ENCODE measurements at regions not wholly inside any gene's neighbourhood (a gene's known extent, or its start where the extent isn't known, plus 50 kb on each side); places are given as distances from the start of the nearest gene placed in this dataset.

DNA sequence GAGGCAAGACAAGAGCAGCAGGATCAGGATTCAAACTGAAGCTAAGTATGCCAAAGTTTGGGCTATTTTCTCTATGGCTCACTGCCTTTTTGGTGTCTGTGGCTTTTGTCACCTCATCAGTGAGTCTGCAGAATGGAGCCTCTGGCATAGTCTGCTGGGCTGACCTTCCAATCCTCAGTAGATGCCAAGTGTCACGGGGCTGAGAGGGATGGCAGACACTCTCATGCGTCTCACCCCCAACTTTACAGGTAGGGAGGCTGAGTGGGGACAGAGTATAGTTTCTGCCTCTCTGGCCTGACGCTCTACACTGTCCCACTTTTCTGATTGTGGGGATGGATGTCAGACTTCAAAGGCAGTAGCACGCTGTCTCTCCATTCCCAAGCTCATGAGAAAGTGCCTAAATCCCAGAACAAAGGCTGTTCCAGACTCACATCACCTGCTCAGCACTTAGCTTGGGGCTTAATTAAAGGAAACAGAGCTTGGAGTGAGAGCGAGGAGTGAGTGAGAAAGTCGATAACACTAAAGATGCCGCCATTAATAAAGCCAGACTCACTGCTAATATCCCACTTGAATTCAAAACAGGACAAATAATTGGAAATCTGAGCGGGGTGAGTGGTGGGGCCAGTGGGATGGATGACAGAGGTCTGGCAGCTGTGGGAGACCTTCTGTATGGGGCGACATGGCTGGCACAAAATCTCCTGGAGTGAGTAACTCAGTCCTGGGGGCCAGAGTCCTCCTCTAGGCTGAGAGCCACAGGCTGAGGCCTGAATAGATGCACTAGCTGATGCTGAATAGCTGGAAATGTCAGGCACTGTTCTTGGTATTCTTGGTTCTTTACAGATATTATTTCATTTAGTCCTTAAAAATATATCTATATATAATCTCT is 78.4 kb upstream of the MRPS22 start:
- TF ChIP-seq POLR2AphosphoS5 (IDR thresholded peaks at IDR 0.05; ENCODE audit: low read depth, low read length) (no peak), SIN3A (IDR thresholded peaks at IDR 0.05; ENCODE audit: borderline replicate concordance, insufficient read depth, low read depth, low read length) (no peak)
- TF ChIP-seq, protein P1, sequence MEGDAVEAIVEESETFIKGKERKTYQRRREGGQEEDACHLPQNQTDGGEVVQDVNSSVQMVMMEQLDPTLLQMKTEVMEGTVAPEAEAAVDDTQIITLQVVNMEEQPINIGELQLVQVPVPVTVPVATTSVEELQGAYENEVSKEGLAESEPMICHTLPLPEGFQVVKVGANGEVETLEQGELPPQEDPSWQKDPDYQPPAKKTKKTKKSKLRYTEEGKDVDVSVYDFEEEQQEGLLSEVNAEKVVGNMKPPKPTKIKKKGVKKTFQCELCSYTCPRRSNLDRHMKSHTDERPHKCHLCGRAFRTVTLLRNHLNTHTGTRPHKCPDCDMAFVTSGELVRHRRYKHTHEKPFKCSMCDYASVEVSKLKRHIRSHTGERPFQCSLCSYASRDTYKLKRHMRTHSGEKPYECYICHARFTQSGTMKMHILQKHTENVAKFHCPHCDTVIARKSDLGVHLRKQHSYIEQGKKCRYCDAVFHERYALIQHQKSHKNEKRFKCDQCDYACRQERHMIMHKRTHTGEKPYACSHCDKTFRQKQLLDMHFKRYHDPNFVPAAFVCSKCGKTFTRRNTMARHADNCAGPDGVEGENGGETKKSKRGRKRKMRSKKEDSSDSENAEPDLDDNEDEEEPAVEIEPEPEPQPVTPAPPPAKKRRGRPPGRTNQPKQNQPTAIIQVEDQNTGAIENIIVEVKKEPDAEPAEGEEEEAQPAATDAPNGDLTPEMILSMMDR (IDR thresholded peaks at IDR 0.05): no peak
- TF ChIP-seq, protein P2, sequence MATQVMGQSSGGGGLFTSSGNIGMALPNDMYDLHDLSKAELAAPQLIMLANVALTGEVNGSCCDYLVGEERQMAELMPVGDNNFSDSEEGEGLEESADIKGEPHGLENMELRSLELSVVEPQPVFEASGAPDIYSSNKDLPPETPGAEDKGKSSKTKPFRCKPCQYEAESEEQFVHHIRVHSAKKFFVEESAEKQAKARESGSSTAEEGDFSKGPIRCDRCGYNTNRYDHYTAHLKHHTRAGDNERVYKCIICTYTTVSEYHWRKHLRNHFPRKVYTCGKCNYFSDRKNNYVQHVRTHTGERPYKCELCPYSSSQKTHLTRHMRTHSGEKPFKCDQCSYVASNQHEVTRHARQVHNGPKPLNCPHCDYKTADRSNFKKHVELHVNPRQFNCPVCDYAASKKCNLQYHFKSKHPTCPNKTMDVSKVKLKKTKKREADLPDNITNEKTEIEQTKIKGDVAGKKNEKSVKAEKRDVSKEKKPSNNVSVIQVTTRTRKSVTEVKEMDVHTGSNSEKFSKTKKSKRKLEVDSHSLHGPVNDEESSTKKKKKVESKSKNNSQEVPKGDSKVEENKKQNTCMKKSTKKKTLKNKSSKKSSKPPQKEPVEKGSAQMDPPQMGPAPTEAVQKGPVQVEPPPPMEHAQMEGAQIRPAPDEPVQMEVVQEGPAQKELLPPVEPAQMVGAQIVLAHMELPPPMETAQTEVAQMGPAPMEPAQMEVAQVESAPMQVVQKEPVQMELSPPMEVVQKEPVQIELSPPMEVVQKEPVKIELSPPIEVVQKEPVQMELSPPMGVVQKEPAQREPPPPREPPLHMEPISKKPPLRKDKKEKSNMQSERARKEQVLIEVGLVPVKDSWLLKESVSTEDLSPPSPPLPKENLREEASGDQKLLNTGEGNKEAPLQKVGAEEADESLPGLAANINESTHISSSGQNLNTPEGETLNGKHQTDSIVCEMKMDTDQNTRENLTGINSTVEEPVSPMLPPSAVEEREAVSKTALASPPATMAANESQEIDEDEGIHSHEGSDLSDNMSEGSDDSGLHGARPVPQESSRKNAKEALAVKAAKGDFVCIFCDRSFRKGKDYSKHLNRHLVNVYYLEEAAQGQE (IDR thresholded peaks at IDR 0.05; ENCODE audit: insufficient read depth in 1 of 2, low read depth in 2 of 2, low read length in 1 of 2): no peak

Measured in Panc1 (cell line).